ENCODE measurements at regions not wholly inside any gene's neighbourhood (a gene's known extent, or its start where the extent isn't known, plus 50 kb on each side); places are given as distances from the start of the nearest gene placed in this dataset.
A peak's percentile ranks its signal among the peaks of the same experiment; 100 is the strongest.

GRCh38 chr3:187929112-187929816 is 184.0 kb upstream of the BCL6 start:
- no peak for DNase-seq (ENCODE audit: low read depth, low spot score)

GRCh38 chr3:187930021-187930420 is 184.8 kb upstream of the BCL6 start:
- no peak for DNase-seq (ENCODE audit: low read depth, low spot score)

- no peak for DNase-seq (ENCODE audit: low read depth, low spot score)
Measured at GRCh38 chr3:187931101-187931500, 185.8 kb upstream of the BCL6 start.

- DNase-seq (ENCODE audit: low read depth, low spot score) = no peak
Measured at GRCh38 chr3:187931770-187932278, 186.6 kb upstream of the BCL6 start.

- no peak for DNase-seq (ENCODE audit: low read depth, low spot score)
Measured at GRCh38 chr3:187932530-187932929, 187.3 kb upstream of the BCL6 start.

GRCh38 chr3:187935623-187936156 is 190.4 kb upstream of the BCL6 start:
- DNase-seq (ENCODE audit: low read depth, low spot score) = no peak

DNA sequence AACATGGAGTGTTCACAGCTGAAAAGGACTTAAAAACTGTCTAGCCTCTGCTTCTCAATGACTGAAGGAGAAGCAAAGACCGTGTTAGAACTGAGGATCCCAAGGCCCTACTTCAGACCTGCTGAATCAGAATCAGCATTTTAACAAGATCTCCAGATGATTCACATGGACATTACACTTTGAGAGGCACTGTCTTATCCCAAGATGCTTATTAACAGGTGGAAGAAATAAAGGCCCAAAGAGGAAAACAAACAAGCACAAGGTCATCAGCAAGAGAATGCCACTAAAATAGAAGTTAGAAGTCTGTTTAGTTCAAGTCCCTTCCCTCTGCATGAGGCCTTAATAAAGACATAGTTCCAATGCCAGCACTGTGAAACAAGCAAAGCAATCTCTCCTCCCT is 191.4 kb upstream of the BCL6 start:
- DNase-seq (ENCODE audit: low read depth, low spot score) = no peak

- DNase-seq (ENCODE audit: low read depth, low spot score) = no peak
Measured at GRCh38 chr3:187939891-187940290, 194.6 kb upstream of the BCL6 start.

DNA sequence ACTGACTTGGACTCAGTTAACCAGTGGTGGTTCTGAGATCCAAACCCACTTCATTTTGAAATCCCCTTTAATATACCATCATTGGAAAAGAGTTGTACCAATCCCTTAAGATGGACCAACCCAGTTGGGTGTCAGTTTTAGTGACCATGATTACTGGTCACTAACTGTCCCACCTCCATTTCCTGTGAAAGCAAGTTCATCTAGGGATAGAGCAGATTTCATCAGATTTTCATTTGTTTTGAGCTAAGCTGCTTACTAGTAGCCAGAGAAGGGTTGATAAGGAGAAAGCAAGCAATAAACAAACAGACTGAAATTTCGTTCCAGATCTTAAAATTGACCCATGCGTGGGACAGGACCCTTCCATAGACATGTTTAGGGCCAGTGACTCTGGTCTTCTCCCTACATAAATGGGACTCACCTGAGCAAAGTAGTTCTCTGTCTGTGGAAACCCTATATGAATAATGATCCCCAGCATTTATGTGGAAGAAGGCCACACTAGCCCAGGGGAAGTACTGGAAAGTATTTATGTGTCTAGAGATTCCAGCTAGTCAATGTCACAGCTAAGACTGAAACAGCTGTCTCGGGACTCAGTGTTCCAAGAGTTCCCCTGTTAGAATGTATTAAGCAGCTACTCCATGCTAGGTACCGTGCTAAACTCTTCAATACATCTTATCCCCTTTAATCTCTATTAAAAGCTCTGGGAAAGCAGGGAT is 196.0 kb upstream of the BCL6 start:
- DNase-seq (ENCODE audit: low read depth, low spot score) = no peak

GRCh38 chr3:187941848-187942194 is 196.6 kb upstream of the BCL6 start:
- DNase-seq (ENCODE audit: low read depth, low spot score) = no peak

GRCh38 chr3:187942658-187943241 is 197.5 kb upstream of the BCL6 start:
- DNase-seq (ENCODE audit: low read depth, low spot score) = no peak

DNA sequence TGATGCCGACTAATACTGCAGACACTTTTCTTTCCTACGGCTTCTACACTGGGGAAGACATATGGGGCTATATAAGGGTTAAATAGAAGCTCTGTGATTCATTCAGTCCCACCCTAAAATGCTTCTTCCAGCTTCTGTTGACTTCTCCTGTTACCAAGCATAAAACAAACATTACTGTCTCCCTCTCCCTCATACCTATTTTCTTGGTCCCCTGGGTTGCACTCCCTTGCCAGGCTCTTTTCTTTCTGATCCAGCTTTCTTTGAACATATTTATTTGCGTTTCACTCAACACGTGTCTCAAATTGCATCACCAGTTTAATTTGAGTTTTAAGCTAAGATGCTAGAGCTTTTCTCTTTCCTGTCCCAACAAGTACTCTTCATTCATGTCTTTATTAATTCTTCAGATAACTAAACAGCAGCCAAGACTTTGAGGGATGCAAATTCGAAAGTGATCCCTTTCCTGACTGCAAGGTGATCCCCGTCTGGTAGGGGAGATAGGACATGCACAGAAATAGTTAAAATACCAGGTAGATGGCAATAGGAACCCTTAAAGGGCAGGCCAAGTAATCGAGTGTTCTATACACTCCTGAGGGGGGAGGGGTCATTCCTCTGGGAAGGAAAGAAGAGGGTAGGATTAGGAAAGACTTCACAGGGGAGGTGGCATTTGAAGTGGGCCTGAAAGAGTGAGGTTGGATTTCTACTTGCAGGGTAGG is 198.6 kb upstream of the BCL6 start:
- peak; percentile 50 for DNase-seq (ENCODE audit: low read depth, low spot score)

DNA sequence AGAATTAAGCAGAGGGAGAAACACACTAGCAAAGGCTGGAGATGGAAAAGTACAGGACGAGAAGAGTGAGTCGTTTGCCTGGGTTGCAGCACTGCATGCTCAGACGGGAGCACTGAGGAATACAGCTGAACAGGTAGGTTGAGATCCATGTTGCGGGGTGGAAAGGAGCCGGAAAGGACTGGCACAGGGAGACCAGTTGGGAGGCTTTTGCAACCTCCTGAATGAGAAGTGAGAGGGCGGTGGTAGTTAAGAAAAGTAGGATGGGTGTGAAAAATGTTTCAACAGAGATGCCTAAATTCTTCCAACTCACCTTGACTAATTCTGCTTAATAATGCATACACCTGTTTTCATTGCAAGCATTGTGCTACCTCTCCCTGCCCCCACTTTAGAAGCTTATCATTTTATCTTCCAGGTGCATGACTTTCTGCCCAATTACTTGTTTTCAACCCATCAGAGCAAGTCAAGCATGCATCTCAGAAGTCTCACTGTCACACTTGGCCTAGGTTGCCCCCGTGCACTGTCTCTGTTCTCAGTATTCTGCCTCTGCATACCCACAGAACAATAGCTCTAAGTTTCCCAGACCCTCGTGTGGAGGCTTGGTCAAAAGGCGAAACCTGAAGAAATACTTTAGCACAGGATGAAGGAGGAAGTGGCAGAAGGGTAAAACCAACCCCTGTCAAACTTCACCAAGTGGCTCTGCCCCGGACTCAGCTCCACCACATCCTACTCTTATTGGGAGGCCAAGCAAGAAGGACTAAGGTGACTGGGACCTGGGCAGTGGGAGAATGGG is 199.3 kb upstream of the BCL6 start:
- no peak for DNase-seq (ENCODE audit: low read depth, low spot score)

- no peak for DNase-seq (ENCODE audit: low read depth, low spot score)
Measured at GRCh38 chr3:187945374-187945773, 200.1 kb upstream of the BCL6 start.

GRCh38 chr3:187946163-187946691 is 201.0 kb upstream of the BCL6 start:
- no peak for DNase-seq (ENCODE audit: low read depth, low spot score)

- DNase-seq (ENCODE audit: low read depth, low spot score) = no peak
Measured at GRCh38 chr3:187946981-187947380, 201.7 kb upstream of the BCL6 start.

DNA sequence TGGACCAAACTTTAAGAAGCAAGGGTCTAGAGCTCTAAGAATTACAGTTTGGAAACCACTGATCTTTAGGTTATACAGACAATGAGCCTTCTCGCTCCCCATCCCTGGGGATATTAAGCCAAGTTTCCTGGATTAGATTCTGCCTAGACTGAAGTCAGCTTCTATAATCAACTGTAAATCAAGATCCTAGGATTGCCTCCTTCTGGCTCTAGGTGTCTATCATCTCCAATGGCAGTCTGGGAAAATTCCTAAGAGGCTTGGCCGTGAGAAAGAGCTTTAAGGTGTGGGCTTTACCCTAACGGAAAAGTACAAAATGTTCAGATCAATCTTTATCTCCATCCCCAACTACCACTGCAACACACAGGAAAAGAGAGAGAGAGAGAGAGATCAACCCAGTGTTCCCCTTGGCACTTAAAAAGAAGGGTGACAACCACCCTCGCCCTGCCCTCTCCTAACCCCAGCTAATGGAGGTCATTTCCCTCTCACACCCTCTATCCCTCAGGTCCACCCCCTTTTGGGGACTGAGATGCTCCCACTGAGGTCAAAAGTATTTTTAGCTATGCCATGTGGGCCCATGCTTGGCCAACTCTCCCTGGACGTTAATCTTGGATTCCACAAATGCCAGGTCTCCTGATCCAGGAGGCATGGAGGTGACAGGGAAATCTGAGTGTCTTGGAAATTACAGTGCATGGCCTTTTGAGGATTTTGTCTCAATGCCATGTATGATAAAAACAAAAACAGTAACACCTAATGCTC is 202.8 kb upstream of the BCL6 start:
- DNase-seq (ENCODE audit: low read depth, low spot score) = no peak

- DNase-seq (ENCODE audit: low read depth, low spot score) = no peak
Measured at GRCh38 chr3:187949093-187949820, 204.0 kb upstream of the BCL6 start.

GRCh38 chr3:187950671-187951070 is 203.3 kb upstream of the LPP start:
- no peak for DNase-seq (ENCODE audit: low read depth, low spot score)

All from smooth muscle cell of the brain vasculature (primary cell).